Activated CD8-positive, alpha-beta memory T cell treated with anti-CD3 and anti-CD28 coated beads for 4 hours (primary cell): ENCODE measurements at regions not wholly inside any gene's neighbourhood (a gene's known extent, or its start where the extent isn't known, plus 50 kb on each side); places are given as distances from the start of the nearest gene placed in this dataset.
"Not testable (repeated sequence)": the region's sequence is repeated elsewhere in the genome, so short reads cannot be mapped to it uniquely, and the experiment has no call there.

ENCODE experiments used
- DNase-seq, 2 donors: peaks; one replicate each; pipeline ENCODE4 v3.0.0-alpha.2; 2020; ENCODE audit warnings: low read depth in 2 of 2

GRCh38 chr16:33009468-33009867, 184.6 kb upstream of the TP53TG3C start:
- peak in 1 of 2 donors; percentile 7 for DNase-seq

DNA sequence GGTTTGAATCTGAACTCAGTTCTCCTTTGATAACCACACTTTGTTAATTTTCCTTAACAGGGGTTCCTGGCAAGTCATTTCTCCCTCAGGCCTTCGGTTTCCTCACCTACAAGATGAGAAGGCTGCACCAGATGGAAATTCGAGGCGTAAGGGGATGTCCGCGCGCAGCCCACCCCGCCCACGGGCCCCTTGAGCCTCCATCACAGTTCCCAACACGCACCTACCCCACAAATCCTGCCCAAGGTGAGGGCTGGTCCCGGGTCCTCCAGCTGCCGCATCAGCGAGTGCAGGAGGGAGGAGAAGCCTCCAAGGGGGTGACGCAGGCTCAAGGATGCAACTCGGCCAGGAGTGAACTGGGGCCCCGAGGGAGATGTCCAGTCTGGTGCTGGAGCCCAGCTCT, 166.9 kb upstream of the TP53TG3C start:
- DNase-seq = not testable (repeated sequence)

DNA sequence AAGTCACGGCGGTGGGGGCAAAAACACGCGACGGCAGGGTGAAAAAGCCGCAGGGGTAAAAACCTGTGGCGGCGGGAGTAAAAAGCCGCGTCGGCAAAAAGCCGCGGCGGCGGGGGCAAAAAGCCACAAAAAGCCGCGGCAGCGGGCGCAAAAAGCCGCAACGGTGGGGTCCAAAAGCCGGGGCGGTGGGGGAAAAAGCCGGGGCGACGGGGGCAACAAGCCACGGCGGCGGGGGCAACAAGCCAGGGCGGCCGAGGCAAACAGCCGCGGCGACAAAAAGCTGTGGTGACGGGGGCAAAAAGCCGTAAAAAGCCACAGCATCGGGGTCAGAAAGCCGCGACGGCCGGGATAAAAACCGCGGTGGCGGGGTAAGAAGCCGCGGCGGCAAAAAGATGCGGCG, 166.1 kb upstream of the TP53TG3C start:
- DNase-seq = not testable (repeated sequence)

- not testable (repeated sequence) for DNase-seq
Measured at GRCh38 chr16:33028707-33029390, 165.2 kb upstream of the TP53TG3C start.

DNA sequence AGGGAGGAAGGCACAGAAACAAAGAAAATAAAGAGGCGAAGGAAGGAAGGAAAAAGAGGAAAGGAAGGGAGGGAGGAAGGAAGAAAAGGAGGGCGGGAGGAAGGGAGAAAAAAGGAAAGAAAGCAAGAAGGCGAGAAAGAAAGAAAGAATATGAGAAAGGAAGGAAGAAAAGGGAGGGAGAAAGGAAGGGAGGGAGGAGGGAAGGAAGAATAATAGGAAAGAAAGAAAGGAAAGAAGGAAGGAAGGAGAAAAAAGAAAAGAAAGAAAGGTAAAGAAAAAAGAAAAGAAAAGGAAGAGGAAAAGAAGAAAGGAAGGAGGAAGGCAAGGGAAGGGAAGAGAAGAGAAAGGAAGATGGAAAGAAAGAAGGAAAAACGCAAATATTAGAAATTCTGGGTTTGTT, 145.2 kb upstream of the TP53TG3C start:
- DNase-seq = not testable (repeated sequence)

DNA sequence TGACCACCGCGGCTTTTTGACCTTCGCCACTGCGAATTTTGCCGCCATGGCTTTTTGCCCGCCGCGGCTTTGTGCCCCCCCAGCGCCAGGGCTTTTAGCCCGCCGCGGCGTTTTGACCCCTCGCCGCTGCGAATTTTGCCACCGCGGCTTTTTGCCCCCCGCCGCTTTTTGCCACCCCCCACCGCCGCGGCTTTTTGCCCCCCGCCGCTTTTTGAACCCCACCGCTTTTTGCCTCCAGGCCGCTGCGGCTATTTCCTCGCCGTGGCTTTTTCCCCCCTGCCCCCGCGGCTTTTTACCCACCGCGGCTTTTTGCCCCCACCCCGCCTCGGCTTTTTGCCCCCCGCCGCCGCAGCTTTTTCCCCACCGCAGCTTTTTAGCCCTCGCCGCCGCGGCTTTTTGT, 134.8 kb upstream of the TP53TG3C start:
- DNase-seq = no peak

- not testable (repeated sequence) for DNase-seq
Measured at GRCh38 chr16:33059654-33060421, 134.2 kb upstream of the TP53TG3C start.

DNA sequence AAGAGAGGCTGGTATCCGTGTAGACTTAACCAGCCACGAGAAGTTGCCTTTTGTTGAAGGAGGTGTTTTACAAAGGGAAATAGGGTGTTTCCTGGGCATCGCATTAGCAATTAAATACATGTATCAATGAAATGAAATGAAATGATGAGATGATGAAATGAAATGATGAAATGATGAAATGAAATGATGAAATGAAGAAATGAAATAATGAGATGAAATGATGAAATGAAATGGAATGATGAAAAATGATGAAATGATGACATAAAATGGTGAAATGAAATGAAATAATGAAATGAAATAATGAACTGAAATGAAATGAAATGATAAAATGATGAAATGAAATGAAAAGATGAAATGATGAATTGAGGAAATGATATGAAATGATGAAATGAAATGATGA, 131.3 kb upstream of the TP53TG3C start:
- not testable (repeated sequence) for DNase-seq

DNA sequence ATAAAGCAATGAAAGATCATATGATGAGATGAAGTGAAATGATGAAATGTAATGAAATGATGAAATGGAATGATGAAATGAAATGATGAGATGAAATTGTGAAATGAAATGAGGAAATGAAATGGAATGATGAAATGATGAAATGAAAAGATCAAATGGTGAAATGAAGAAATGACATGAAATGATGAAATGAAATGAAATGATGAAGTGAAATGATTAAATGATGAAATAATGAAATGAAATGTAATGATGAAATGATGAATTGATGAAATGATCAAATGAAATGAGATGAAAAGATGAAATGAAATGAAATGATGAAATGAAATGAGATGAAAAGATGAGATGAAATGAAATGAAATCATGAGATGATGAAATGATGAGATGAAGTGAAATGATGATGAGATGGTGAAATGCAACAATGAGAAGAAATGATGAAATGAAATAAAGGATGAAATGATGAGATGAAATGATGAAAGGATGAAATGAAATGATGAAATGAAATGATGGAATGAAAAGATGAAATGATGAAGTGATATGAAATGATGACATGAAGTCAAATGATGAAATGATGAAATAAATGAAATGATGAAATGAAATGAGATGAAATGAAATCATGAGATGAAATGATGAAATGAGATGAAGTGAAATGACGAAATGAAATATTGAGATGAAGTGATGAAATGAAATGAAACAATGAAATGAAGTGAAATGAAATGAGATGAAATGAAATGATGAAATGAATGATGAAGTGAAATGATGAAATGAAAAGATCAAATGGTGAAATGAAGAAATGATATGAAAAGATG, 130.5 kb upstream of the TP53TG3C start:
- not testable (repeated sequence) for DNase-seq

GRCh38 chr16:33064454-33065073, 129.5 kb upstream of the TP53TG3C start:
- DNase-seq = not testable (repeated sequence)
